ENCODE measurements at regions not wholly inside any gene's neighbourhood (a gene's known extent, or its start where the extent isn't known, plus 50 kb on each side); places are given as distances from the start of the nearest gene placed in this dataset.
A peak's percentile ranks its signal among the peaks of the same experiment; 100 is the strongest.

DNA sequence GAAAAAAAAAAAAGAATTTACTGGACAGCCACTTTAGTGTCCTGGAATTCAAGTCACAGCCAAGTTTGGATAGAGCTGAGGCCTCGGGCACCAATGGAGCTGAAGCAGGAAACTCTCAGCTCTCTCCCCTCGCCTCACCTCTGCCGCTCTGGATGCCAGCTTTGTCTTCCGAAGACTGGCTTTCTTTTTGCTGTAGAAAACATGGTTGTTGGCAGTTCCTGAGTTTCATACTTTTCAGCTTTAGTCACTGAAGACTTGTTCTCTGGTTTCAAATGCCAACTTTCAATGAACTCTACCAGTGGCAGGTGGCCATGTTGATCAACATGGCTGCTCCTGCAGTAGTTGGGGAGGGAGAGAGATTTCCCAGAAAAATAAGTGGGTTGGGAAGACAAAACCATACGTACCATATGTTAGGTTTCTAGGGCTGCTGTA, 142.2 kb downstream of the SNX18 start:
- DNase-seq: no peak
- Histone ChIP-seq H3K9me3 (no peaks in the 10 kb centered on the region), H3K36me3 (no peaks in the 10 kb centered on the region), H3K4me3 (no peak overlapping the region), H3K27me3 (no peaks in the 10 kb centered on the region), H3K4me1 (no peaks in the 10 kb centered on the region), H3K27ac (no peak overlapping the region)
- WGBS, 2 donors: 87 to 91% methylated on average over 5 of the region's 5 CpGs
- intact Hi-C loops (cut with DNase I): no loop called here
- no peak for ATAC-seq
- FAIRE-seq: no peak
- no peak for TF ChIP-seq CTCF (IDR thresholded peaks at IDR 0.05)

DNA sequence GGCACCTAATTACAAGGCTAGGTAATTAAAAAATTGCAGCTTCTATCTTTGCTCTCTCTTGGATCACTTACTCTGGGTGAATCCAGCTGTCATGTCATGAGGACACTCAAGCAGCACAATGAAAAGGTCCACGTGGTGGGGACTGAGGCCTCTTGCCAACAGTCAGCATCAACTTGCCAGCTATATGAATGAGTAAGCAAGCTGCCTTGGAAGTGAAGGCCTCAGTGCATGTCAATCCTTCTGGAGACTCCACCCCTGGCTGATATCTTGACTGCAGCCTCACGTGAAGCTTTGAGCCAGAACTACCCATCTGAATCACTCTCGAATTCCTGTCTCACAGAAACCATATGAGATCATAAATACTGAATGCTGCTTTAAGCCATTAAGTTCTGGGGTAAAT, 140.5 kb downstream of the SNX18 start:
- WGBS, 2 donors: 75 to 80% methylated on average over 3 of the region's 3 CpGs
- intact Hi-C loops (cut with DNase I): no loop called here
- FAIRE-seq: no peak
- Histone ChIP-seq H3K36me3 (no peaks in the 10 kb centered on the region), H3K4me3 (no peak overlapping the region), H3K27ac (no peak overlapping the region), H3K4me1 (no peaks in the 10 kb centered on the region), H3K9me3 (no peaks in the 10 kb centered on the region), H3K27me3 (no peaks in the 10 kb centered on the region)
- DNase-seq: no peak
- ATAC-seq: no peak
- TF ChIP-seq CTCF (IDR thresholded peaks at IDR 0.05): no peak

GRCh38 chr5:54656261-54656728, 138.7 kb downstream of the SNX18 start:
- H3K4me3 ChIP-seq: no peak overlapping the region
- 43 to 53% methylated on average over 2 of the region's 2 CpGs for WGBS, 2 donors
- FAIRE-seq (no peak), ATAC-seq (peak in 3 of 4 donors; percentile 22 to 73 (median 50)), DNase-seq (peak in 1 of 6 donors; percentile 23)
- TF ChIP-seq CTCF (IDR thresholded peaks at IDR 0.05): no peak
- H3K36me3 ChIP-seq: no peaks in the 10 kb centered on the region
- no peaks in the 10 kb centered on the region for H3K27me3 ChIP-seq
- intact Hi-C loops (cut with DNase I): no loop called here
- H3K4me1 ChIP-seq: peaks cover 0 to 4% (median 0%) of the 10 kb centered on the region in 3 donors
- H3K9me3 ChIP-seq: no peaks in the 10 kb centered on the region
- no peak overlapping the region for H3K27ac ChIP-seq

DNA sequence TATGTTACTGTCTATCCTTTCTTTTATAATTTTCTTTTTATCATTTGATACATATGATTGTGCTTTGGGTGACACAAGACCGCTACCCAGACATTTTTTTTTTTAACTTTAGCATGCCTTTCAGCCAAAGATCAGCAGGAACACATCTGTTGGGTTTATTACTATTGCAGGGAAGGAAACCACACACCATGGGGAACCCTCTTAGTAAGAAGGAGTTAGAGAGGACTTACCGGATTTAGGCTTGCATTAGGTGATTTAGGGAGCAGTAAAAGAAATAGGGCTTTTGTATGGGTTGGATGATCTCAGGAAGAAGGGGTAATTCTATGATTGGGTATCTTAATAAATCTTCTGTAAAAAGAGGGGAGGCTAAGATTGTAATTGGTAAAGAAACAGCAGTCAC, 138.2 kb downstream of the SNX18 start:
- no peak for TF ChIP-seq CTCF (IDR thresholded peaks at IDR 0.05)
- Histone ChIP-seq H3K27me3 (no peaks in the 10 kb centered on the region), H3K4me3 (no peak overlapping the region), H3K4me1 (peaks cover 0 to 4% (median 0%) of the 10 kb centered on the region in 3 donors), H3K36me3 (no peaks in the 10 kb centered on the region), H3K9me3 (no peaks in the 10 kb centered on the region), H3K27ac (no peak overlapping the region)
- WGBS, 2 donors: 93% methylated on average over 2 of the region's 2 CpGs
- FAIRE-seq: no peak
- ATAC-seq: no peak
- DNase-seq: no peak
- intact Hi-C loops (cut with DNase I): no loop called here

GRCh38 chr5:54655266-54655665, 137.7 kb downstream of the SNX18 start:
- WGBS, 2 donors: 49 to 81% methylated on average over 1 of the region's 1 CpG
- FAIRE-seq (no peak), ATAC-seq (no peak), DNase-seq (no peak)
- intact Hi-C loops (cut with DNase I): no loop called here
- H3K4me1 ChIP-seq: peaks cover 0 to 4% (median 0%) of the 10 kb centered on the region in 3 donors
- no peak for TF ChIP-seq CTCF (IDR thresholded peaks at IDR 0.05)
- H3K27ac ChIP-seq: no peak overlapping the region
- H3K27me3 ChIP-seq: no peaks in the 10 kb centered on the region
- H3K9me3 ChIP-seq: no peaks in the 10 kb centered on the region
- H3K4me3 ChIP-seq: no peak overlapping the region
- H3K36me3 ChIP-seq: no peaks in the 10 kb centered on the region

Measured in pancreas (tissue), 10 donors.